GM18868 (cell line): ENCODE measurements at regions not wholly inside any gene's neighbourhood (a gene's known extent, or its start where the extent isn't known, plus 50 kb on each side); places are given as distances from the start of the nearest gene placed in this dataset.

Experiments
- ATAC-seq: cut with Tn5 transposase; IDR thresholded peaks from one replicate; pipeline ENCODE4 v1.9.1; 2021; ENCODE audit warnings: mild to moderate bottlenecking, moderate library complexity; ENCODE audit not compliant: unreplicated experiment

GRCh38 chr5:82416512-82416911 is 138.4 kb upstream of the RPS23 start:
- no peak for ATAC-seq

GRCh38 chr5:82414041-82414388 is 135.9 kb upstream of the RPS23 start:
- ATAC-seq = no peak

GRCh38 chr5:82413302-82414040 is 135.3 kb upstream of the RPS23 start:
- no peak for ATAC-seq

GRCh38 chr5:82408033-82408432 is 129.9 kb upstream of the RPS23 start:
- ATAC-seq = no peak

- ATAC-seq = no peak
Observed at GRCh38 chr5:82406205-82406773, 128.1 kb upstream of the RPS23 start.

GRCh38 chr5:82405618-82406204 is 127.6 kb upstream of the RPS23 start:
- ATAC-seq = no peak

DNA sequence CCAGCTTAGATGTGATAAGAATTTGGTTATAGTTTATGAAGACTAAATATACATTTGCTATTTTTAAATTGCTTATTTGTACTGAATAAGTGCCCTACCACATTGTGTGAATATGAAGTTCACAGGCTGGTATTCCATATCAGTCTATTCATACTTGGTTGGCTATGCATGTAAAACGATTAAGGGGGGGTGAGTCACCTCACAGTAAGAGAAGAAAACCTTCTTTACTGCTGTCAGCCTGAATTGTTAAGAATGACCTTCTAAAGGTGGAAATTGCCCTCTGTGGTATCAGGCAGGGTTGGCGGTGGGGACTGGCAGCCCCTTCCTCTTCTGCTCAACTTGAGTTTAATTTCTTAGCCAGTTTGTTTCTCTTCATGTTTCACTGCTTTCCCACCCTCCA is 127.0 kb upstream of the RPS23 start:
- ATAC-seq = no peak

DNA sequence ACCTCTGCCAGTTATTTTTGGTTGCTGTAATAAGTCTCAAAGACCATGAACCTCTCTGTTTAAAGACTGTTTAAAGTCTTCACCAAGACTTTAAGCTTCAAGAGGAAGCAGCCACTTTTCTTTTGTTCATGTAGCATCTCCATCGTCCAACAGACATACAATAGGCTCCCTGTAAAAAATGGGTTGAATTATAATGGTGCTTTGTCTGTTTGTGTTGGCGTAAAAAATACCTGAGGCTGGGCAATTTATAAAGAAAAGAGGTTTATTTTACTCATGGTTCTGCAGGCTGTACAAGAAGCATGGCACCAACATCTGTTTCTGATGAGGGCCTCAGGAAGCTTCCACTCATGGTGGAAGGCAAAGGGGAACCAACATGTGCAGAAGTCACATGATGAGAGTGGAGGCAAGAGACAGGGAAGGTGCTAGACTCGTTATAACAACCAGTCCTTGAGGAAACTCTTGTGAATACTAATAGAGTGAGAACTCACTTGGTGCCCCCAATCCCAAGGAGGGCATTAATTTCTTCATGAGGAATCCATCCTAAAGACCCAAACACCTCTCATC is 126.3 kb upstream of the RPS23 start:
- no peak for ATAC-seq

- no peak for ATAC-seq
Observed at GRCh38 chr5:82403724-82404123, 125.6 kb upstream of the RPS23 start.

DNA sequence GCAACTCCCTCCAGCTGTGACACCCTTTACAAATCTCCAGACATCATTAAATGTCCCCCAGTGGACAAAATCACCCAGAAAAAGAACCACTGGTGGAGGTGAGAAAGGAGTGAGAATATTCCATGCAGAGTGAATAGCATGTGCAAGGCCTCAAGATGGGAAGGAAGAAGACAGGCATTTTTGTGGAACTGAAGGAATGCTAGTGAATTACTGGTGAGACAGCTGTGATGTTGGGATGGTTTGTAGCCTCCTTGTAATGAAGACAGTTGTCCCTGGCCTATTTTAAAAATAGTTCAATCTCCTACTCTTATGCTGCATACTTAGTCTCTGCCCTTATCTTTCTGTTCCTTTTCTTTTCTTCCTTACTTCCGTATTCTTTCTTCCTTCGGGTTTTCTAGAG is 124.9 kb upstream of the RPS23 start:
- ATAC-seq = no peak

DNA sequence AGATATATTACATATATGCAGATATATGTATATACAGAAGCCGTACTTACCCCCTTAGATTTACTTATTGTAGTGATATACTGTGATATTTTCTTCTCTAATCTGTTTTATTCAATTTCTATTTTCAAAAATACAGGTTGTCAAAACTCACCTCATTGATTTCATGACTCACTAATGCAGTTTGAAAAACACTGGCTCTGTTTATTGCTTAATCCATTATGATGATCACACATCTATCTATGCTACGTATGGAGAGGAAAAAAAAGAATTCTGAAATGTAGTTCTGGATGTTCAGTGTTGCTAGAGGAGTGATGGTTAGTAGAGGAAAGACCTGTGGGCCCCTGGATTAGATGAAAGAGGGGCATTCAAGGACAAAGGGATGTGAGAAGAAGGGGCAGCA is 121.0 kb upstream of the RPS23 start:
- ATAC-seq = no peak

- no peak for ATAC-seq
Observed at GRCh38 chr5:82397741-82398320, 119.7 kb upstream of the RPS23 start.

- ATAC-seq = no peak
Observed at GRCh38 chr5:82396871-82397514, 118.8 kb upstream of the RPS23 start.

DNA sequence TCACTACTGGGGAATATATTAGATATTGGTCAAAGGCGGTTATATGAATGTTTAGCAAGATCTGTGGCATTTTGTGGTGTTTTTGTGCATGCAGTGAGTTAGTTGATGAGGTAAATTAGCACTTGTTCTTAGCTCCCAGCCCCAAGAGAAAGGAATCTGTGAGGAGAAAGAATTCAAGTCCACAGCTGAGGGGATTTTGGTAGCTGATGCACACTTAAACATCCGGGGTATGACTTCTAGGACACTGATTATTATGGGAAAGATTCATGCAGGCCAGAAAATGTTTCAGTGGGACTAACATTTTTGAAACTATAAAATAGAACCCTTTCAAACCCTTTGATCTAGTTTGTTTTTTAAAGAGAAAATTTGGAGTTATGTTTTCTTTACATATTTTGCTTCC is 118.2 kb upstream of the RPS23 start:
- ATAC-seq = no peak

GRCh38 chr5:82393951-82394350 is 115.8 kb upstream of the RPS23 start:
- no peak for ATAC-seq

DNA sequence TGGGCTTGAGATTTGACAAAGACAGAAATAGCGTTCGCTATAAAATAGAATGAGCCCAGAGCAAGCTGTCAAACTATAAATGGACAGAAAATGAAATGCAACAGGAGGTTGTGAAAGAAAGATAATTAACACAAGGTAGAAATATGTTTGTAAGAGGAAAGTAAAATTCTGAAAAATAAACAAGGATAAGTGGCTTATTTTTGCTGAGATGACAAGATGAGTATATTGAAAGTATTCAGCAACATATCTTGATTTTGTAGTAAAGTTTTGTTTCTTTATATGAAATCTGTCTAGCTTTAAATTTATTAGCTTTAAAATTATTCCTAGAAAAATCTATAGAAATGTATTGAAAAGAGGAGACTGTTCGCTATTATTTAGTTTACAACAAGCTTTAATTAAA is 111.9 kb upstream of the RPS23 start:
- no peak for ATAC-seq

GRCh38 chr5:82389347-82389746 is 111.2 kb upstream of the RPS23 start:
- ATAC-seq = no peak

DNA sequence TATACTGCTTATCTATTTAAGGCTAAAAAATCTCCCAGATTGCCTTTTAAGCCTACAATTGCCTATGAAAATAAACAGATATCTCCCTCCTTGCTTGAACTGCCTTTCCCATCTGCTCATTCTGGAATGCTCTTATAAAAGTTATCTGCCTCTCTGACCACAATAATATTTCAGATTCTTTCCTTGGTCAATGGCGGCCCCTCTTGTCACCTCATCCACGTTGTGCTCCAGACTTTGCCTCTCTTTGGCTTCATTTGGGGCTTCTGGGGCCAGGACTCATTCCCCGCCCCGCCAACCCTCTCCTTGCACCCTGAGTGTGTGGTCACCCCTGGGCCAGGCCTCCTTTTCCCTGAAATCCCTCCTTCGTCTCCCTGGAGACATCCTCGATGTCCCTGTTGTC is 110.0 kb upstream of the RPS23 start:
- no peak for ATAC-seq

GRCh38 chr5:82387819-82388166 is 109.6 kb upstream of the RPS23 start:
- no peak for ATAC-seq

- no peak for ATAC-seq
Observed at GRCh38 chr5:82387001-82387818, 109.1 kb upstream of the RPS23 start.

- ATAC-seq = no peak
Observed at GRCh38 chr5:82386576-82386975, 108.4 kb upstream of the RPS23 start.
